ENCODE measurements at regions not wholly inside any gene's neighbourhood (a gene's known extent, or its start where the extent isn't known, plus 50 kb on each side); places are given as distances from the start of the nearest gene placed in this dataset.
"Not testable (repeated sequence)": the region's sequence is repeated elsewhere in the genome, so short reads cannot be mapped to it uniquely, and the experiment has no call there.

DNA sequence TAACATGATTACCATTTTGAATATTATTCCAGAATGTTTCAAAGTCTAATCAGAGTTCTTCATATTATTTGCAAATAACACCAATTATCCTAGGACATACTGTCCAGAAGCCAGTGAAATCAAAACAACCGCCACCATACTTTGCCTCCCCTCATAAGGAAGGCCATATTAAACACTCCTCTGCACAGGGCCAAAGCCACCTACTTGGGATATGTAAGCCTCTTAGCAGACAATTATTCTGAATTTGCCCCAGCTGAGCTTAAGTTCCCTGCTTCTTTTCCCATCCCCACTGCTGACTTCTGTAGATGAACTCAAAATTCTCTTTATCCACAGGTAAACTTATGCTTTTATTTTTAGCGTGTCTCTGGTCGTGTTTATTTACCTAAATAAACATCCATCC, 374.0 kb downstream of the KIF2B start:
- no peak for DNase-seq

- not testable (repeated sequence) for DNase-seq
Observed at GRCh38 chr17:54201380-54201779, 378.7 kb downstream of the KIF2B start.

DNA sequence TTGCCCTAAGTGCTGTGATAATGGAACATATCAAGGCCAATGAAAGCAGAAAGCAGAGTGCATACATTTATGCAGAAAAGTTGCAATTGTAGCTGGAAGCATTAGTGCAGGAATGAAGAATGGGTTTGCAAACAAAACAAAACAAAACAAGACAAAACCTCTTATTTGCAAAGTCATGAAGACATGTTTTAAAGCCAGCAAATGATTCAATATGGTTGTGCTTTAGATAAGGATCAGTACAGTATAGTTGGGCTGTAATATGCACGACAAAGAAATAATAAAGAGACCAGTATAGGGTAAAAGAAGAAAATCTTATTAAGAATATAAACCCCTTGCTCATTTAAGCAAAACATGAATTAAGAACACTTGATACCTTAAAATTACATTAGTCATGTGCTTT, 398.1 kb downstream of the KIF2B start:
- no peak for DNase-seq

- DNase-seq: no peak
Observed at GRCh38 chr17:54221499-54221898, 398.8 kb downstream of the KIF2B start.

DNA sequence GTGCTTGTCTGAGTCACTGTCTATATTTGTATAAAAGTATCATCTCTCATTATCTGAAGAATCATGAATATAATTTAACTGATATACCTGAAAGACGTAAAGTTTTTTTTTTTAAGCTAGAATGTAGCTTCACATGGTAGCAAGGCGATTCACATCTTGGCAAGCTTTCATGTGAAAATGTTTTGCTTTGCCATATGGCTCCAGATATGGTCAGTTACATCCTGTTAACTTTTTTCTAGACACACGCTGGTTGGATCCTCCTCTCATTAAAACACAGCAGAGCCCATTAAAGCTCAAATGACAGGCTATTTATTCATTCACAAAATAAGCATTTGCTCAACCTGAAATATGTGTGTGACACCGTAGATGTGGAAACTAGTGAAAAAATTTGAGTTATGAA, 412.8 kb downstream of the KIF2B start:
- DNase-seq: no peak

- DNase-seq: no peak
Observed at GRCh38 chr17:54237911-54238515, 415.3 kb downstream of the KIF2B start.

GRCh38 chr17:54239291-54239690, 416.6 kb downstream of the KIF2B start:
- no peak for DNase-seq

DNA sequence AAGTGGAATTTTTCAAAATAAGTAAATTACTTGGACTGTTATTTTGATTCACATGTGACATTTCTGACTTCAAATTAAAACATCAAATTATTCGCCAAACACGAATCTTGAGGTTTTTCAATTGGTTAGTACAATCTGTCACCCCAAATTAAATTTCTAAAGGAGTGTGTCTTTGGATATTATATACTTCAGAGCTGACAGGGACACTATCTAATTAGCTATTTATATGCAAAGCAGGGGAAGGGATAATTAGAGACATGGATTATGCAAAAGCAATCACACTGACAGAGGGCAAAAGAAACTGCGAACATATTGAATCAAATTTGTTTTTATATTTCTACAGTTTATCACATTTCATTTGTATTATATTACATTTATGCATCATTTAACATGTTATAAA, 433.0 kb downstream of the KIF2B start:
- no peak for DNase-seq

DNA sequence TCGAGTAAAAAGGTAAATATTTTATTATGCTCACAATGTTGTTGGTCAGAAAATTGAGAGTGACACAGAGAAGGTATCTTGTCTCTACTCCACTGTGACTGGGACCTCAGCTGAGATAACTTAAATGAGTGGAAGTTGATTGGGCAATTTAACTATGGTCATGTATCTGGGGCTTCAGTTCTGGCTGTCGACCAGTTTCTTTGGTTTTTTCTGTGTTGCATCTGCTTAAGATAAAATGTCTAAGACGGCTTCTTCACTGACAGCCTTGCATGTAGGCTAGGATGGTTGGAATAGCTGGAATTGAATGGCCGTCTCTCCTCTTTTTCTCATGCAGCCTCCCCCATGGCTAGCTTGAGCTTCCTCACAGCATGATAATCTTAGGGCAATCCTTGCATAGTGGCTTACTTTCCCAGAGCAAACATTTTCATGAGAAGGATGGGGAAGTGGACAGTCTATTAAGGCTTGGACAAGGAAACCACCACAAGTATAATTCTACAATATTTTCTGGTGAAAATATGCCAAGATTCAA, 433.7 kb downstream of the KIF2B start:
- no peak for DNase-seq

DNA sequence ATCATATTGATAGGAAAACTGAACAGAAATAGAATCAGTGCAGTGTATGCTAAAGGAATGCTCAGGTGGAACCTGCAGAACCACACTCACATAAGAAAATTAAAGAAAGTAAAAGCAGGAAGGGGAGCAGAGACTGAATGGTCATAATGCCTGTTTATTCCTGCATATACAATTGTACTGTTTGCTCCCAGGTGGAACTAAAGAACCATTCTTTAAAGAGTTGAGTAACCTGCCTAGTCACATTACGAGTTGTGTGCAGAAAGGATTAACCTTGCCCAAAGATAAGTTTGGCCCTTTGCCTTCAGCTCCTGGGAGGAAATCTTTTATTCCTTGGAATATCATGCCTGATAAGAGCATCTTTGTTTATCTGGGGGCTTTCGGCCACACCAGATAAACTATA, 434.7 kb downstream of the KIF2B start:
- DNase-seq: no peak

- DNase-seq: no peak
Observed at GRCh38 chr17:54259476-54259875, 436.7 kb downstream of the KIF2B start.

GRCh38 chr17:54261465-54261864, 438.7 kb downstream of the KIF2B start:
- DNase-seq: no peak

- no peak for DNase-seq
Observed at GRCh38 chr17:54269881-54270280, 447.2 kb downstream of the KIF2B start.

DNA sequence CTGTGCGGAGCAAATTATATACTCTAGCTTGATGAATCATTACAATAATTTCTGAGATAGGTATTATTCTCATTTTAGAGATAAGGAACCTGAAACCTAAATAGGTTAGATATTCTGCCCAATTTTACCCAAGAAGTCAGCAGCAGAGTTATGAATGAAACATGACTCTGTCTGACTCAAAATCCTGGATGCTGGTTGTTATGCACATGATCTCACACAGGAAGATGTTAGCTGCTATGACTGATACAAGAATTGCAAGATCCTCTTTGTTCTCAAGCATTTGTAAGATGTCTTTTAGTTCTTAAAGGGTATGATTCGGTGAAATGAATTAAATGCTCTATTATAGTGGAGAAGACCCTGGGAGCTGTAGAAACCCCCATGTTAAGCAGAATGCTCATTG, 447.8 kb downstream of the KIF2B start:
- no peak for DNase-seq

DNA sequence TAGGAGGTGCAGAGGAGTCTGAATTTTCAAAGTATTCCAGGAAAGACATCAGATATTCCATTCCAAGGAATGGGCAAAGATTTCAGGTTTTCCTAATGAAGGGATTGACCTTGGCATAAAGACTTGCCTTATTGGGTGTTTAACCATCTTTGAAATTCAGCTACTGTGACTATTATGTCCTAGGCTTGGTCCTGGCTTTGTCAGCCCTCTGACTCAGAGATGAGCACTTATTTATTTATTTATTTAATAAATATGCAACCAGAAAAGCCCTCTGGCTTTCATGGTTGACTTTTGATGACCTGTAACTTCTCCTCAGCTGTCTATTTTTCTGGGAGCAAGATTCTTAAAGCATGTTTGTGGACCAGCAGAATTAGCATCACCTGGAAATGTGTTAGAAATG, 455.1 kb downstream of the KIF2B start:
- no peak for DNase-seq

- DNase-seq: no peak
Observed at GRCh38 chr17:54280741-54281140, 458.0 kb downstream of the KIF2B start.

GRCh38 chr17:54282886-54283285, 460.2 kb downstream of the KIF2B start:
- DNase-seq: no peak

DNA sequence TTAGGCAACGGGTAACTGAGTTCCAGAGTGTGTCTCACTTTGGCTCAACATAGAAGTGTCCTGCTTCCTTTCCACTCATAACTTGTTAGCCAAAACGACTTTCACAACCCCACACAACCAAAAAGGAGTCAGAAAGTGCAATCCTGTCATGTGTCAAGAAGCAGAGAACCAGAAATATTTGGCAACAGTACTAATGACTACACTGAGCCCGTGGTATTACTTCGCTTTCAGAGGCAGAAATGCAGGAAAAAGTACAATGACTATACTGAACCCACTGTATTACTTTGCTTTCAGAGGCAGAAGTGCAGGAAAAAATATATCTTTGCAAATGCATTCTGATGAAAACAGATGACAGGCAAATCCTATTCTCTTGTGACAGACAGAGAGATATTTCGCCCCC, 484.6 kb downstream of the KIF2B start:
- DNase-seq: no peak

- no peak for DNase-seq
Observed at GRCh38 chr17:54324813-54325212, 502.1 kb downstream of the KIF2B start.

DNA sequence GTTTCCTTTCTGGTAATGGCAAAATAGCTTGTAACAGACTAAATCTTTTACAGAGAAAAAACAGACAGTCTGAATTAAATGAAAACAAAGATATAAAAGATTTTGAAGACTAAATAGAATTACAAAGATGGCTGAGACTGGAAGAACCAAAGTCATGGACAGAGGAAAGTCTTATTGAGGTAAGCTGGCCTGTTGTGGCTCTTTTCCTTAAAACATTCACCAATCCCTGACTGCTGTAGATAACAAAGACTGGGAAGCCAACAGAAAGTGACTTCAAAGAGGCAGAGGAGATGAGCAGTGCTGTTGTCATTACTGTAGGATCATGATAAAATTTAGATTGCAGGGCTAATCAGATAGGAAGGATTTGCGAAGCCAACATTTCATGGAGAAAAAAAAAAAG, 517.0 kb downstream of the KIF2B start:
- no peak for DNase-seq

DNA sequence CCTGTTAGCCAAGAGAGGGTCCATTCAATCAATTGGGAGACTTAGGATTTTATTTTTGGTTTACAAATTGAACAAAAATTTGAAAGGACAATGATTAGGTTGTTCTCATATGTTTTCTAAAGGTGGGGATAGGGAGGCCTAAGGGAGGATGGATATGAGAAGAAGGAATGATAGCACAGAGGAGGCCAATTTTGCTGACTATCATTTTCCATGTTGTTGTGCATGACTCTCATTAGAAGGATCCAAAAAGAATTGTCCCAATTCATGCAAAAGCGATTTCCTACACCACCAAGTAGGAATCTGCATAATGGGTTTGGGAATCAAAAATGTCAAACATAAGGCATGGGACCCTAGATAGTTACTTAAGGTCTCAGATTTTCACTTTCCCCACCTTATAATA, 524.8 kb downstream of the KIF2B start:
- DNase-seq: no peak

GRCh38 chr17:54348234-54348633, 525.5 kb downstream of the KIF2B start:
- no peak for DNase-seq

GRCh38 chr17:54353789-54354525, 531.2 kb downstream of the KIF2B start:
- DNase-seq: no peak

DNA sequence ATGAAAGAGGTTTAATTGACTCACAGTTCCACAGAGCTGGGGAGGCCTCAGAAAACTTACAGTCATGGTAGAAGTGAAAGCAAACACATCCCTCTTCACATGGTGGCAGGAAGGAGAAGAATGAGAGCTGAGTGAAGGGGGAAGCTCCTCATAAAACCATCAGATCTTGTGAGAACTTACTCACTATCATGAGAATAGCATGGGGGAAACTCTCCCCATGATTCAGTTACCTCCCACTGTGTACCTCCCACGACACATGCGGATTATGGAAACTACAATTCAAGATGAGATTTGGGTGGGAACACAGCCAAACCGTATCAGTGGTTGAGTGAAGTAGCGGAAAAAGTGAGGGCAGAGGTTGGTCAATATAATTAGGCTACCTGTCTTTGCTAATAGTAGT, 538.3 kb downstream of the KIF2B start:
- DNase-seq: not testable (repeated sequence)

GRCh38 chr17:54368906-54369305, 531.7 kb upstream of the TOM1L1 start:
- no peak for DNase-seq
